ENCODE measurements at regions not wholly inside any gene's neighbourhood (a gene's known extent, or its start where the extent isn't known, plus 50 kb on each side); places are given as distances from the start of the nearest gene placed in this dataset.

GRCh38 chrX:113157496-113157895 lies 316.9 kb upstream of the AMOT start:
- TF ChIP-seq, protein P1, sequence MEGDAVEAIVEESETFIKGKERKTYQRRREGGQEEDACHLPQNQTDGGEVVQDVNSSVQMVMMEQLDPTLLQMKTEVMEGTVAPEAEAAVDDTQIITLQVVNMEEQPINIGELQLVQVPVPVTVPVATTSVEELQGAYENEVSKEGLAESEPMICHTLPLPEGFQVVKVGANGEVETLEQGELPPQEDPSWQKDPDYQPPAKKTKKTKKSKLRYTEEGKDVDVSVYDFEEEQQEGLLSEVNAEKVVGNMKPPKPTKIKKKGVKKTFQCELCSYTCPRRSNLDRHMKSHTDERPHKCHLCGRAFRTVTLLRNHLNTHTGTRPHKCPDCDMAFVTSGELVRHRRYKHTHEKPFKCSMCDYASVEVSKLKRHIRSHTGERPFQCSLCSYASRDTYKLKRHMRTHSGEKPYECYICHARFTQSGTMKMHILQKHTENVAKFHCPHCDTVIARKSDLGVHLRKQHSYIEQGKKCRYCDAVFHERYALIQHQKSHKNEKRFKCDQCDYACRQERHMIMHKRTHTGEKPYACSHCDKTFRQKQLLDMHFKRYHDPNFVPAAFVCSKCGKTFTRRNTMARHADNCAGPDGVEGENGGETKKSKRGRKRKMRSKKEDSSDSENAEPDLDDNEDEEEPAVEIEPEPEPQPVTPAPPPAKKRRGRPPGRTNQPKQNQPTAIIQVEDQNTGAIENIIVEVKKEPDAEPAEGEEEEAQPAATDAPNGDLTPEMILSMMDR (CRISPR knock-in tag; IDR thresholded peaks at IDR 0.05): peak; percentile 5; the same call in 1 of the 2 replicates
- TF ChIP-seq, protein P2, sequence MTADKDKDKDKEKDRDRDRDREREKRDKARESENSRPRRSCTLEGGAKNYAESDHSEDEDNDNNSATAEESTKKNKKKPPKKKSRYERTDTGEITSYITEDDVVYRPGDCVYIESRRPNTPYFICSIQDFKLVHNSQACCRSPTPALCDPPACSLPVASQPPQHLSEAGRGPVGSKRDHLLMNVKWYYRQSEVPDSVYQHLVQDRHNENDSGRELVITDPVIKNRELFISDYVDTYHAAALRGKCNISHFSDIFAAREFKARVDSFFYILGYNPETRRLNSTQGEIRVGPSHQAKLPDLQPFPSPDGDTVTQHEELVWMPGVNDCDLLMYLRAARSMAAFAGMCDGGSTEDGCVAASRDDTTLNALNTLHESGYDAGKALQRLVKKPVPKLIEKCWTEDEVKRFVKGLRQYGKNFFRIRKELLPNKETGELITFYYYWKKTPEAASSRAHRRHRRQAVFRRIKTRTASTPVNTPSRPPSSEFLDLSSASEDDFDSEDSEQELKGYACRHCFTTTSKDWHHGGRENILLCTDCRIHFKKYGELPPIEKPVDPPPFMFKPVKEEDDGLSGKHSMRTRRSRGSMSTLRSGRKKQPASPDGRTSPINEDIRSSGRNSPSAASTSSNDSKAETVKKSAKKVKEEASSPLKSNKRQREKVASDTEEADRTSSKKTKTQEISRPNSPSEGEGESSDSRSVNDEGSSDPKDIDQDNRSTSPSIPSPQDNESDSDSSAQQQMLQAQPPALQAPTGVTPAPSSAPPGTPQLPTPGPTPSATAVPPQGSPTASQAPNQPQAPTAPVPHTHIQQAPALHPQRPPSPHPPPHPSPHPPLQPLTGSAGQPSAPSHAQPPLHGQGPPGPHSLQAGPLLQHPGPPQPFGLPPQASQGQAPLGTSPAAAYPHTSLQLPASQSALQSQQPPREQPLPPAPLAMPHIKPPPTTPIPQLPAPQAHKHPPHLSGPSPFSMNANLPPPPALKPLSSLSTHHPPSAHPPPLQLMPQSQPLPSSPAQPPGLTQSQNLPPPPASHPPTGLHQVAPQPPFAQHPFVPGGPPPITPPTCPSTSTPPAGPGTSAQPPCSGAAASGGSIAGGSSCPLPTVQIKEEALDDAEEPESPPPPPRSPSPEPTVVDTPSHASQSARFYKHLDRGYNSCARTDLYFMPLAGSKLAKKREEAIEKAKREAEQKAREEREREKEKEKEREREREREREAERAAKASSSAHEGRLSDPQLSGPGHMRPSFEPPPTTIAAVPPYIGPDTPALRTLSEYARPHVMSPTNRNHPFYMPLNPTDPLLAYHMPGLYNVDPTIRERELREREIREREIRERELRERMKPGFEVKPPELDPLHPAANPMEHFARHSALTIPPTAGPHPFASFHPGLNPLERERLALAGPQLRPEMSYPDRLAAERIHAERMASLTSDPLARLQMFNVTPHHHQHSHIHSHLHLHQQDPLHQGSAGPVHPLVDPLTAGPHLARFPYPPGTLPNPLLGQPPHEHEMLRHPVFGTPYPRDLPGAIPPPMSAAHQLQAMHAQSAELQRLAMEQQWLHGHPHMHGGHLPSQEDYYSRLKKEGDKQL (CRISPR knock-in tag; IDR thresholded peaks at IDR 0.05; ENCODE audit: low read depth): no peak
- TF ChIP-seq RNF2 (conservative IDR thresholded peaks at IDR 0.05; ENCODE audit: low read depth) (no peak), JUN (CRISPR knock-in tag; IDR thresholded peaks at IDR 0.05) (no peak), SETDB1 (CRISPR knock-in tag; IDR thresholded peaks at IDR 0.05; ENCODE audit: borderline replicate concordance) (no peak), RBM22 (optimal IDR thresholded peaks at IDR 0.05; ENCODE audit: low read length) (no peak), TCF12 (IDR thresholded peaks at IDR 0.05) (no peak), TCF12 (CRISPR knock-in tag; IDR thresholded peaks at IDR 0.05) (no peak), ZNF800 (CRISPR knock-in tag; IDR thresholded peaks at IDR 0.05) (no peak), ZNF121 (CRISPR knock-in tag; IDR thresholded peaks at IDR 0.05) (no peak), ZNF670 (CRISPR knock-in tag; IDR thresholded peaks at IDR 0.05; ENCODE audit: borderline replicate concordance) (no peak), GZF1 (CRISPR knock-in tag; IDR thresholded peaks at IDR 0.05) (no peak), CBX5 (CRISPR knock-in tag; IDR thresholded peaks at IDR 0.05; ENCODE audit: borderline replicate concordance) (no peak)
- TF ChIP-seq, protein P3, sequence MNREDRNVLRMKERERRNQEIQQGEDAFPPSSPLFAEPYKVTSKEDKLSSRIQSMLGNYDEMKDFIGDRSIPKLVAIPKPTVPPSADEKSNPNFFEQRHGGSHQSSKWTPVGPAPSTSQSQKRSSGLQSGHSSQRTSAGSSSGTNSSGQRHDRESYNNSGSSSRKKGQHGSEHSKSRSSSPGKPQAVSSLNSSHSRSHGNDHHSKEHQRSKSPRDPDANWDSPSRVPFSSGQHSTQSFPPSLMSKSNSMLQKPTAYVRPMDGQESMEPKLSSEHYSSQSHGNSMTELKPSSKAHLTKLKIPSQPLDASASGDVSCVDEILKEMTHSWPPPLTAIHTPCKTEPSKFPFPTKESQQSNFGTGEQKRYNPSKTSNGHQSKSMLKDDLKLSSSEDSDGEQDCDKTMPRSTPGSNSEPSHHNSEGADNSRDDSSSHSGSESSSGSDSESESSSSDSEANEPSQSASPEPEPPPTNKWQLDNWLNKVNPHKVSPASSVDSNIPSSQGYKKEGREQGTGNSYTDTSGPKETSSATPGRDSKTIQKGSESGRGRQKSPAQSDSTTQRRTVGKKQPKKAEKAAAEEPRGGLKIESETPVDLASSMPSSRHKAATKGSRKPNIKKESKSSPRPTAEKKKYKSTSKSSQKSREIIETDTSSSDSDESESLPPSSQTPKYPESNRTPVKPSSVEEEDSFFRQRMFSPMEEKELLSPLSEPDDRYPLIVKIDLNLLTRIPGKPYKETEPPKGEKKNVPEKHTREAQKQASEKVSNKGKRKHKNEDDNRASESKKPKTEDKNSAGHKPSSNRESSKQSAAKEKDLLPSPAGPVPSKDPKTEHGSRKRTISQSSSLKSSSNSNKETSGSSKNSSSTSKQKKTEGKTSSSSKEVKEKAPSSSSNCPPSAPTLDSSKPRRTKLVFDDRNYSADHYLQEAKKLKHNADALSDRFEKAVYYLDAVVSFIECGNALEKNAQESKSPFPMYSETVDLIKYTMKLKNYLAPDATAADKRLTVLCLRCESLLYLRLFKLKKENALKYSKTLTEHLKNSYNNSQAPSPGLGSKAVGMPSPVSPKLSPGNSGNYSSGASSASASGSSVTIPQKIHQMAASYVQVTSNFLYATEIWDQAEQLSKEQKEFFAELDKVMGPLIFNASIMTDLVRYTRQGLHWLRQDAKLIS (CRISPR knock-in tag; IDR thresholded peaks at IDR 0.05): no peak
- TF ChIP-seq, protein P4, sequence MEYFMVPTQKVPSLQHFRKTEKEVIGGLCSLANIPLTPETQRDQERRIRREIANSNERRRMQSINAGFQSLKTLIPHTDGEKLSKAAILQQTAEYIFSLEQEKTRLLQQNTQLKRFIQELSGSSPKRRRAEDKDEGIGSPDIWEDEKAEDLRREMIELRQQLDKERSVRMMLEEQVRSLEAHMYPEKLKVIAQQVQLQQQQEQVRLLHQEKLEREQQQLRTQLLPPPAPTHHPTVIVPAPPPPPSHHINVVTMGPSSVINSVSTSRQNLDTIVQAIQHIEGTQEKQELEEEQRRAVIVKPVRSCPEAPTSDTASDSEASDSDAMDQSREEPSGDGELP (IDR thresholded peaks at IDR 0.05; ENCODE audit: borderline replicate concordance, low read depth): no peak
